Mammary epithelial cell (primary cell): ENCODE measurements at regions not wholly inside any gene's neighbourhood (a gene's known extent, or its start where the extent isn't known, plus 50 kb on each side); places are given as distances from the start of the nearest gene placed in this dataset.

Experiments
- CTCF ChIP-seq, 2 donors: IDR thresholded peaks in 1 of 2; conservative IDR thresholded peaks in 1 of 2; 2 replicates each; pipeline ENCODE4 v1.5.1; 2011 to 2012; ENCODE audit warnings: inconsistent platforms in 2 of 2, low read length in 2 of 2, mild to moderate bottlenecking in 2 of 2, control low read depth in 1 of 2, low read depth in 1 of 2; ENCODE audit not compliant: insufficient read depth in 1 of 2; ENCODE audit errors: extremely low read depth in 1 of 2
- EZH2 ChIP-seq: IDR thresholded peaks from 2 replicates; pipeline ENCODE4 v1.6.1; 2012; ENCODE audit warnings: low read length, inconsistent platforms, borderline replicate concordance

DNA sequence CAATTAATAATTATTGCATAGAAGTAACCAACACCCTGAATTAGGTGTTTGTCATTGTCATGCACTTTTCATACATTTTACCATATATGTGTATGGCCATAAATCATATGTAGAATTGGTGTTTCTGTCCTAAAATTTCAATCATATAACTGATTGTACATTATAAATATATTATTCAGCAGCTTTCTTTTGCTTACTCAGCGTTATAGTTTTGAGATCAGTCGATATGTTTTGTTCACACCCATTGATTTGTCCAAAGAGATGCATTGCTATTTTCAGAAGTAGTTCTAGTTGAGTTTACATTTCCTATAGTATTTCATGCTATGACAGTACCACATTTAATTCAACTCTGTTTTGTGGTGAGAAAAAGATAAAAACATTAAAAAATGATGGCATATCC, 50.5 kb upstream of the PARP4 start:
- TF ChIP-seq CTCF (conservative IDR thresholded peaks at IDR 0.05 in 1 of 2, IDR thresholded peaks at IDR 0.05 in 1 of 2; ENCODE audit: extremely low read depth in 1 of 2, insufficient read depth in 1 of 2, low read depth in 1 of 2, low read length in 2 of 2) = no peak
- no peak for TF ChIP-seq EZH2
